Fibroblast of skin of right quadriceps (primary cell): ENCODE measurements at regions not wholly inside any gene's neighbourhood (a gene's known extent, or its start where the extent isn't known, plus 50 kb on each side); places are given as distances from the start of the nearest gene placed in this dataset.

Experiments used
- DNase-seq: peaks from one replicate; pipeline ENCODE4 v3.0.0-alpha.2; 2013

DNA sequence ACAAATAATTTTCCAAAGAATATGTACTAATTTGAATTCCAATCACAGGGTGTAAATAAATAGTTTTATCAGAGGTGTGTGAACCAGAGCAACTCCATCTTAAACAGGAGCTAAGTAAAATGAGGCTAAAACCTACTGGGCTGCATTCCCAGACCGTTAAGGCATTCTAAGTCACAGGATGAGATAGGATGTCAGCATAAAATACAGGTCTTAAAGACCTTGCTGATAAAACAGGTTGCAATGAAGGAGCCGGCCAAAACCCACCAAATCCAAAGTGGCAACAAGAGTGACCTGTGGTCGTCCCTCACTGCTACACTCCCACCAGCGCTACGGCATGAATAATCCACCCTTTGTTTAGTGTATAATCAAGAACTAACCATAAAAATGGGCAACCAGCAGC, 291.7 kb upstream of the SEMA3D start:
- DNase-seq = no peak

- DNase-seq = no peak
Observed at GRCh38 chr7:85475476-85475875, 288.6 kb upstream of the SEMA3D start.

GRCh38 chr7:85475071-85475470, 288.2 kb upstream of the SEMA3D start:
- no peak for DNase-seq

- peak; percentile 89 for DNase-seq
Observed at GRCh38 chr7:85474234-85474633, 287.4 kb upstream of the SEMA3D start.

DNA sequence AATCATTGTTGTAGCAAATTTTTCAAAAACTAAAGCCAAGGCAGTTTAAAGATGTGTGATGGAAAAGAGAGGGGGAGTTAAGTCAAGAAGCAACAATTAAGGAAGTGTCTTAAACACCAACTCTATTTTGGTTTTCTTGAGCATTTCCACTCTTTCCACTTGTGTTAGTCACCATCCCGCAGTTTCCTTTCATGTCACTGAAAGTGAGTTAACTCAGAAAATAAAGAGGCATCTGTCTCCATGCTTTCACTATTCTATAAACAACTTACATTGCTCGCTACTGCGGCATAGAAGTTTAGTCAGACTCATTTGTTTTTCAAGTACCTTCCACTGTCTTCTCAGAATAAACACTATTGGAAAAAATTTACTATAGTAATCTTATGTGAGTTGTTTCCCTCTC, 284.9 kb upstream of the SEMA3D start:
- DNase-seq = peak; percentile 75

DNA sequence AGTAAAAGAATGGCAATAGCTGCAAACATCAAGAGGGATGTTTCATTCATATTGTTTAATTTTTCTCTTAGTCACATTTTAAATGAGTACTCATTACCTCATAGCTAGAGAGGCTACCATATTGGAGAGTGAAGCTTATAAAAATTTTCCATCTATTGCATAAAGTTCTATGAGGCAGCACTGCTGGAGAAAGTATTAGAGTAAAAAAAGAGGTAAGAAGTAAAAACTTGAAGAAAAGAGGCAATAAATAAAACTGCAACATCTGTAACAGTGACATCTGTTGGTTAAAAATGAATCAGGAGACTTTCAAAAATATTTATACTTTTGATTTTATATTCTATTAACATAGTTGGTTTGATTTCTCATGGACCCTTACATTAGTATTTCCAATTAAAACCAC, 284.5 kb upstream of the SEMA3D start:
- DNase-seq = no peak

DNA sequence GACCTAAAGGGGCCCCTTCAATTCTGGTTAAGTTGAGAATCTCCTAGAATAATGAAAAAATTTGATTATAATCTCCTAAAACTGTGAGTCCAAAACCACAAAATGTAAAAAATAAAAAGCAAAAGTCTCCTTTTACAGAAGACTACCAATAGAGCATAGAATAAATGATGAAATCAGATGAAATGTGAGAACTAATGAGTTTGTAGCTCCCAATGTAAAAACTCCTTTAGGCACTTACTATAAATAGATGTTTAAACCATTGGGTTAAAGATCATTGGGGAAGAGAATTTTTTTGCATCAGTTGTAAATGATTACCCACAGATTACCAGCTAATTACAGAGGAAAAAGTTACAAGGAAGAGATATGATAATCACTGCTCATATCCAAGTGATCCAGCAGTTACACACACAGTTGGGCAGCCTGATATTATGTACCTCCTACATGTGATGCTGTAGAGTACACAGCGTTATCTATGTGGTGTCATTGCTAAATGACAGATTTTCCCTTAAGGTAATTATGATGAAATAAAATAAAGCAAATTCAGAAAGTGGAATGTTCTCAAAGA, 282.7 kb upstream of the SEMA3D start:
- peak; percentile 82 for DNase-seq

- no peak for DNase-seq
Observed at GRCh38 chr7:85464042-85464651, 277.3 kb upstream of the SEMA3D start.

DNA sequence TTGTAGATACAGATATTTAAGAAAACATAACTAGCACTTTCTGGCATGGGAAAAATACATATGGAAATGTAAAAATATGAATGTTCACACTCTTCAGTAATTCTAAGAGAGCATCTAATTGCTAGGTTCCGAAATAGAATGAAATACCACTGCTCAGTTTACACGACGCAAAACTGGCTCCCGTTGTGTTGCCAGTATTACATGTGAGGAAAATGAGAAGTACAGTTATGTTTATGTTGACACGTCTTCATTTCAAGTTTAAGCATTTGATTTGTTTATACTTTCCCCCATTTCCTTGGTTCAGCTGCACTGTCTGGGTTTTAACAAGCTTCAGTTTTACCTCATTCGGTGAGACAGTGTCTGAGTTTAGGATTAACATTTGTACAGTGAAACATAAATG, 275.8 kb upstream of the SEMA3D start:
- no peak for DNase-seq

DNA sequence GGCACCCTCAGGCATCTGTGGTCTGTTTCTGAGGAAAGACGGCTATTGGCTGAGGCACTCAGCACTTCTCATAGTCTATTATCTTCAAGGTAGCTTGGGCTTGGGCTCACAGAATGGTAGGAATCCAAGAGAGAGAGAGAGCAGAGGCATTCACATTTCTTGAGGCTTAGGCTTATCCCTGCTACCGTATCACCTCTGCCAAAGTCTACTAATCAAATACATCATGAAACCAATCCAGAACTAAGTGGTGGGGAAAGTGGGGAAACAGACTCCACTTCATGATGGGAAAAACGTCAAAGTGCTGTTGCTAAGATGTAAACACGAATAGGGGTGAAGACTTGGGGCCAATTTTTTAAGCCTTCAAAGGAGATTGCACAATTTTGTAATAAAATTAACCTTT, 271.1 kb upstream of the SEMA3D start:
- DNase-seq = no peak

DNA sequence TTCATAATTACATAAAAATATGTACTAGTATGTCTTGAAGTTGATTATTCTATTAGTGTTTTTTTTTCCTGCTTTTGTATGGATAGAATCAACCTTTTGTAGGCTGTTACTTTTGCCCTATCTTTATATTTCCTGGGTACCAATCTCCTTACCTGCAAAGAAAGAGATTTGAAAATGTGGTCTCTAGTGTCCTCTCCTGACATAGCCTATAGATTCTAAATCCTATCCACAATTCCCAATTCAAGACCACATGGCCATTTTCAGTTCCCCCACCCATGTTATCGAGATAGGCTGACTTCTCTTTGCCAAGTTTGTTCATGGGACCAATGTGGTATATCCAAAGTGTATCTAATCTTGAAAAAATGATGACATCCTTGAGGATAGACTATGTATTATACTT, 269.4 kb upstream of the SEMA3D start:
- no peak for DNase-seq

GRCh38 chr7:85454904-85455303, 268.0 kb upstream of the SEMA3D start:
- DNase-seq = peak; percentile 63

DNA sequence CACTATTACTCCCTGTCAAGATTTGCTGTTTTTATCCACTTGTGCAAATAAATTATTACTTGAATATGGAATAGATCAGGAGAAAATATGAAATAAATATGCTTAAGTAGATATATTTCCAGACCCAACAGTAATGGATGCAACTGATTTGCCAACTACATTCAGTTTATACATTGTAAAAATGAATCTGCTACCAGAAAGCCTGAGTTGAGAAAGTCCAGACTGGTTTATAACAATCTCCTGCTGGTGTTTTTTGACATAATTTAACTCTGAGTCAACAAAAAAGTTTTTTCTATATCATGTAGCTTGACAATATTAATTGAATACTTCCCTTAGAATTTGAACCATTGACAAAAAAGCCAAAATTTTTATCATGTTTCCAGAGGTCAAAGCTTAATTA, 265.8 kb upstream of the SEMA3D start:
- no peak for DNase-seq

DNA sequence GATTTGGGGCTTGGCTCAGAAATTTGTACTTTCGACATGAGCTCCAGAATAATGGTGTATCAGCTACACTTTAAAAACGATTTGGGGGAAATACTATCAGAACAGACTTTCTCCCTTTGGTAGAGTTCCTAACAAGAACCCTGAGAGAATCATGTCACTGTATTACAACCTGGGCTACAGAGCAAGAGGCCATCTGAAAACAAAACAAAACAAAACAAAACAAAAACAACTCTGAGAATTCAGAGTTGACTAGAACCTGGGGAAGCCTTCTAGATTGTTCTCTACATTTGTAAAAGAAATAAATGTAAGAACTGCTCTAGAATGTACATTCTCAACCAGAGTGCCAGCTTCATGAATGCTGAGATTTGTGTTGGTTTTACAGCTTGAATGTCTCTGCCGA, 262.6 kb upstream of the SEMA3D start:
- DNase-seq = no peak

- no peak for DNase-seq
Observed at GRCh38 chr7:85447004-85447403, 260.1 kb upstream of the SEMA3D start.

DNA sequence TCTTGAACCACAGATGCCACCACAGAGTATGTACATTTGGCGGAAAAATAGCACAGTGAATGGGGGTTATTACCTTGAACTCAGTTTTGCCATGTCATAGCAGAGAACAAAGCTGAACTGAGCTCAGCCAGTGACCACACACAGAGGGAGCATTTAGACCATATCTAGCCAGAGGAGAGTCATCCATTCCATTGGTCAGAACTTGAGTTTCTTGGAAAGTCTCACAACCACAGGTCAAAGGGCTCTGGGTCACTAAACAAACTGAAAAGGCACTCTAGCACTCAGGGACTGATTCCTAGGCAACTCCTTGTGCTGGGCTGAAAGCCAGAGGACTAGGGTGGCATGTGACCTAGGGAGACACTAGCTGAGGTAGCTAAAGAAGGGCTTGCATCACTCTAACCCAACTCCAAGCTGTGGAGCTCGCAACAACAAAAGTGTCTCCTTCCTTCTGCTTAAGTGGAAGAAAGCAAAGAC, 239.7 kb upstream of the SEMA3D start:
- no peak for DNase-seq

DNA sequence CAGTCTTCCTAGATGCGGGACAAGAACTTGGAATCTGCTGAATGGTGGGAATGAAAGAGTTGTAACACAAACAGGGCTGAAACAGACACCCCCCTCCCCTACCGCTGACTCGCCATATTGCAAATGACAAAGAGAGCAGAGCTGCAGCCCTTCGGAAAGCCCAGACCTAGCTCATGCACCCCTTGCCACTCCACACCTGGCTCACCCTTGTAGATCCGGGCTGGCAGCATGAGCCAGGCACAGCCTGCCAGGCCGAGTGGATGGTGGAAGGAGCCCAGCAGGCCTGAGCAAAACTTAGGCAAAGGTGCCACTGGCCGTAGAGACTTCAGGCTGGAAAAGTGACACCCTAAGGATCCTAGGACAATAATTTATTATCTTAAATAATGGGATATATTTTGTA, 237.4 kb upstream of the SEMA3D start:
- DNase-seq = no peak

GRCh38 chr7:85423209-85423895, 236.5 kb upstream of the SEMA3D start:
- DNase-seq = no peak

- no peak for DNase-seq
Observed at GRCh38 chr7:85415743-85416142, 228.9 kb upstream of the SEMA3D start.

GRCh38 chr7:85413718-85414117, 226.9 kb upstream of the SEMA3D start:
- no peak for DNase-seq

DNA sequence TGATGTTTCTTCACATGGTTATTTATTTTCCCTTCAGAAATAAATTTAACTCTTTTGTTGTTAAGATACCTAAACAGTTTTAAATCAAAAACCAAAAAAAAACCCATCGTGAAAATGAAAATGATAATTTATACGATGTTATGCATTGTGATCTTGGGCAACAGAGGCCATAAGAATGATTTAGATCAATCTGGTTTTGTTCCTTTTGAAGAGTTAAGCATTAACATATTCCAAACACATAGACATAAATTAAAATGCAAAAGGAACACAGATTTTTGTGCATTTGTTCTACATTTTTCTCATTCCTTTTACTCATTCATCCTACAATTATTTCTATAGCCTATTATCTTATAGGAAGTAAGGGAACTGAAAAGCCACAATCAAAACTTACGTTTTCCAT, 226.1 kb upstream of the SEMA3D start:
- DNase-seq = peak; percentile 28

DNA sequence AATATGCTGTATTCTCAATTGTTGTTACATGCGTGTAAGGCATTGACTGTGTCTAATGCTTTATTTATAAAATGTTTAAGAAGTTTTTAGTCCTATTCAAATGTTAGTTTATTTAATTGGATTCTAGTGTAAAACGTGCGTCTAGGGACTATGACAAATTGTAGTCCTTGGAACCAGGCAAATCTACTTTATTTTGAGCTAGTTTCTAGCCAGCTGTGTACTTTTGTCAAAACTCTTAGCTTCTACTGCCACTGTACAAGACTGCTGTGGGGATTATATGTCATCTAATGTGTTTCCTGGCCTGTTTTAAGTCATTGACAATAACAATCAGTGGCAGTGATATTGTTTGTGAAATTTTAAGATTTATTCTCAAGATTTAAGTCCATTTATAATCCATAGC, 220.5 kb upstream of the SEMA3D start:
- no peak for DNase-seq

DNA sequence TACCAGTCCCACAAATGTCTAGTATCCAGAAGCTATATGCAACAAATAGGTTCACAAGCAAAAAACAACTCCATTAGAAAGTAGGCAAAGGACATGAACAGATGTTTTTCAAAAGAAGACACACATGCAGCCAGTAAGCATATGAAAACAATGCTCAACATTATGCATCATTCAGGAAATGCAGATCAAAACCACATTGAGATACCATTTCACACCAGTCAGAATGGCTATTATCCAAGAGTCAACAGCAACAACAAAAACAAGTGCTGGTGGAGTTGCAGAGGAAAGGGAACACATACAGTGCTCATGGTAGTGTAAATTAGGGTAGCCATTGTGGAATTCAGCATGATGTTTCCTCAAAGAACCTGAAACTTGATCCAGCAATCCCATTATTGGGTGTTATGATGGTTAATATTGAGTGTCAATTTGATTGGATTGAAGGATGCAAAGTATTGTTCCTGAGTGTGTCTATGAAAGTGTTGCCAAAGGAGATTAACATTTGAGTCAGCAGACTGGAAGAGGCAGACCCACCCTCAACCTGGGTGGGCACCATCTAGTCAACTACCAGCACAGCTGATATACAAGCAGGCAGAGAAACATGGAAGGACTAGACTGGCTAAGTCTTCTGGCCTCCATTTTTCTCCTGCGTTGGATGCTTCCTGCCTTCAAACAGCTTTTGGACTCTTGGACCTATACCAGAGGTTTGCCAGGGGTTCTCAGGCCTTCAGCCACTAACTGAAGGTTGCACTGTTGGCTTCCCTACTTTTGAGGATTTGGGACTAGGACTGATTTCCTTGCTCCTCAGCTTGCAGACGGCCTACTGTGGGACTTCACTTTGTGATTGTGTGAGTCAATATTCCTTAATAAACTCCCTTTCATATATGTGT, 218.4 kb upstream of the SEMA3D start:
- peak; percentile 32 for DNase-seq

GRCh38 chr7:85396676-85397075, 209.8 kb upstream of the SEMA3D start:
- no peak for DNase-seq
